Ovary (tissue), 7 donors: ENCODE measurements at regions not wholly inside any gene's neighbourhood (a gene's known extent, or its start where the extent isn't known, plus 50 kb on each side); places are given as distances from the start of the nearest gene placed in this dataset.

Experiments used
- DNase-seq, 5 donors: peaks; one replicate each; pipeline ENCODE4 v3.0.0-alpha.2; 2019 to 2020
- H3K27ac ChIP-seq, 2 donors: fragments of 200-600 bp; one replicate each; pipeline versions ENCODE4 v1.5.1 to v1.8.0; 2019 to 2022
- H3K27me3 ChIP-seq: fragments of 200-600 bp; one replicate; pipeline ENCODE4 v1.8.0; 2022
- H3K36me3 ChIP-seq: fragments of 200-600 bp; sonication (generic); one replicate; pipeline ENCODE4 v1.5.1; 2019
- H3K4me1 ChIP-seq: one replicate; pipeline ENCODE4 v1.8.1; 2013; ENCODE audit warnings: mild to moderate bottlenecking, moderate library complexity; ENCODE audit not compliant: insufficient read depth
- H3K4me3 ChIP-seq: fragments of 200-600 bp; sonication (generic); one replicate; pipeline ENCODE4 v1.5.1; 2017
- H3K9me3 ChIP-seq, 2 donors: fragments of 200-600 bp in 1 of 2; sonication (generic) in 1 of 2; one replicate each; pipeline versions ENCODE4 v1.5.1 to v1.8.1; 2013 to 2019; ENCODE audit warnings: mild to moderate bottlenecking in 1 of 2, moderate library complexity in 1 of 2
- EP300 ChIP-seq: sonication (generic); formaldehyde crosslinking; IDR thresholded peaks from one replicate; pipeline ENCODE4 v1.6.1; 2017; ENCODE audit warnings: antibody characterized with exemption
- POLR2A ChIP-seq: fragments of 450-650 bp; IDR thresholded peaks from one replicate; pipeline ENCODE4 v1.6.1; 2017; ENCODE audit warnings: antibody characterized with exemption, mild to moderate bottlenecking, moderate library complexity
- WGBS, 3 donors: extraction: QIAGEN DNeasy Blood & Tissue Kit in 1 of 3; methylation state at CpG; one replicate each; pipeline versions ENCODE4 v1.1.5 to v1.1.7; 2013 to 2017; 5-methylcytosine and 5-hydroxymethylcytosine counted together
- intact Hi-C, 4 donors: fragments of 100-400 bp; cut with DNase I; formaldehyde crosslinking; loops; one replicate each; pipeline versions ENCODE4 v1.11.0 to v1.15.1; 2022 to 2023
- TF ChIP-seq, protein P1 (sequence below), 3 donors: fragments of 450-650 bp in 2 of 3; fragments of 200-600 bp in 1 of 3; IDR thresholded peaks; one replicate each; pipeline versions ENCODE4 v1.5.1 to v1.8.0; 2016 to 2022; ENCODE audit warnings: antibody characterized with exemption in 3 of 3, mild to moderate bottlenecking in 1 of 3
- donor health status: DM: no; HTN: no; CAD: no; lungs with moderate emphysema.
- donor health status: DM: no; HTN: no; CAD: no.
- donor health status: Bipolar disorder and iron deficiency.
- donor health status: DM: no; HTN: no; CAD: no.
- donor health status: DM: yes; HTN: yes; CAD: no.

DNA sequence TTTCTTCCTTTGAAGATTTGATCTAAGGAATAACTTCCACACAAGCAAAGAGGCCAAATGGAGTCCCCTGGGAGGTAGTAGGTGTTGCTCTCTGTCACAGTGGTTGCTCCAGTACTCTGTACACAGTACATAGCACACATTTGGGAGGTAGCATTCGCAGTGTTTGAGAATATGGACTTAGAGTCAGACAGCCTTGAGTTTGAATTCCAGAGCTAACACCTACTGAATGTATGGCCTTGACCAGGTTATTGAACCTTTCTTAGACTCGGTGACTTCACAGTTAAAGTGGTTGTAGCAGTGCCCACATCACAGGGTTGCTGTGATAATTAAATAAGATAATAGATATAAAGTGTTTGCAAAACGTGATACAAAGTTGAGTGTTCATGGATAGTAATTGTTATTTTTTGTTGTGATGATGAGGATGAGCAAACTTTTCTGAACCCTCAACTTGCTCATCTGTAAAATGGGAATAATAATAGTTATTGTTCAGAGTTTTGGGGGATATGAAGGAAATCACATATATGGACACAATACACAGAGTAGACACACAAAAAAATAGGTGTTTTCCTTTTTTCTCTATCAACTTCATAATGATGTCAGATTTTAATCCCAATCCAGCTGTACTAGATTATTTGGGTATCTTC is 271.6 kb upstream of the CRY1 start:
- no peak for DNase-seq
- H3K9me3 ChIP-seq = no peaks in the 10 kb centered on the region
- no peaks in the 10 kb centered on the region for H3K4me1 ChIP-seq
- H3K27ac ChIP-seq = no peak overlapping the region
- 54 to 68% (median 60%) methylated on average over 3 of the region's 3 CpGs for WGBS, 3 donors
- TF ChIP-seq EP300 (no peak), POLR2A (no peak)
- TF ChIP-seq, protein P1, sequence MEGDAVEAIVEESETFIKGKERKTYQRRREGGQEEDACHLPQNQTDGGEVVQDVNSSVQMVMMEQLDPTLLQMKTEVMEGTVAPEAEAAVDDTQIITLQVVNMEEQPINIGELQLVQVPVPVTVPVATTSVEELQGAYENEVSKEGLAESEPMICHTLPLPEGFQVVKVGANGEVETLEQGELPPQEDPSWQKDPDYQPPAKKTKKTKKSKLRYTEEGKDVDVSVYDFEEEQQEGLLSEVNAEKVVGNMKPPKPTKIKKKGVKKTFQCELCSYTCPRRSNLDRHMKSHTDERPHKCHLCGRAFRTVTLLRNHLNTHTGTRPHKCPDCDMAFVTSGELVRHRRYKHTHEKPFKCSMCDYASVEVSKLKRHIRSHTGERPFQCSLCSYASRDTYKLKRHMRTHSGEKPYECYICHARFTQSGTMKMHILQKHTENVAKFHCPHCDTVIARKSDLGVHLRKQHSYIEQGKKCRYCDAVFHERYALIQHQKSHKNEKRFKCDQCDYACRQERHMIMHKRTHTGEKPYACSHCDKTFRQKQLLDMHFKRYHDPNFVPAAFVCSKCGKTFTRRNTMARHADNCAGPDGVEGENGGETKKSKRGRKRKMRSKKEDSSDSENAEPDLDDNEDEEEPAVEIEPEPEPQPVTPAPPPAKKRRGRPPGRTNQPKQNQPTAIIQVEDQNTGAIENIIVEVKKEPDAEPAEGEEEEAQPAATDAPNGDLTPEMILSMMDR (IDR thresholded peaks at IDR 0.05) = no peak
- H3K4me3 ChIP-seq = no peak overlapping the region
- no peaks in the 10 kb centered on the region for H3K36me3 ChIP-seq
- intact Hi-C loops = no loop called here
- no peaks in the 10 kb centered on the region for H3K27me3 ChIP-seq

GRCh38 chr12:107365703-107366102 is 272.4 kb upstream of the CRY1 start:
- DNase-seq = no peak

GRCh38 chr12:107366322-107366721 is 273.0 kb upstream of the CRY1 start:
- TF ChIP-seq POLR2A (no peak), EP300 (no peak)
- TF ChIP-seq, protein P1 (IDR thresholded peaks at IDR 0.05) = no peak
- no peak for DNase-seq

More at GRCh38 chr12:107365703-107366102, 272.4 kb upstream of the CRY1 start:
- 59 to 82% (median 76%) methylated on average over 3 of the region's 3 CpGs for WGBS, 3 donors
- TF ChIP-seq EP300 (no peak), POLR2A (no peak)
- TF ChIP-seq, protein P1 (IDR thresholded peaks at IDR 0.05) = no peak
- no peaks in the 10 kb centered on the region for H3K27me3 ChIP-seq
- intact Hi-C loops = no loop called here
- H3K9me3 ChIP-seq = no peaks in the 10 kb centered on the region
- H3K4me3 ChIP-seq = no peak overlapping the region
- H3K4me1 ChIP-seq = no peaks in the 10 kb centered on the region
- H3K36me3 ChIP-seq = no peaks in the 10 kb centered on the region
- H3K27ac ChIP-seq = no peak overlapping the region

GRCh38 chr12:107368586-107368985 is 275.2 kb upstream of the CRY1 start:
- Histone ChIP-seq H3K36me3 (no peaks in the 10 kb centered on the region), H3K4me3 (no peak overlapping the region), H3K9me3 (no peaks in the 10 kb centered on the region), H3K27ac (no peak overlapping the region), H3K27me3 (no peaks in the 10 kb centered on the region), H3K4me1 (no peaks in the 10 kb centered on the region)
- intact Hi-C loops = no loop called here
- TF ChIP-seq, protein P1 (IDR thresholded peaks at IDR 0.05) = no peak
- TF ChIP-seq EP300 = no peak
- TF ChIP-seq POLR2A = no peak
- DNase-seq = no peak
- 79 to 87% (median 82%) methylated on average over 5 of the region's 5 CpGs for WGBS, 3 donors

More at GRCh38 chr12:107366322-107366721, 273.0 kb upstream of the CRY1 start:
- Histone ChIP-seq H3K4me1 (no peaks in the 10 kb centered on the region), H3K4me3 (no peak overlapping the region), H3K36me3 (no peaks in the 10 kb centered on the region), H3K9me3 (no peaks in the 10 kb centered on the region), H3K27ac (no peak overlapping the region), H3K27me3 (no peaks in the 10 kb centered on the region)
- 63 to 73% (median 66%) methylated on average over 2 of the region's 2 CpGs for WGBS, 3 donors
- intact Hi-C loops = no loop called here
